ENCODE measurements at regions not wholly inside any gene's neighbourhood (a gene's known extent, or its start where the extent isn't known, plus 50 kb on each side); places are given as distances from the start of the nearest gene placed in this dataset.

DNA sequence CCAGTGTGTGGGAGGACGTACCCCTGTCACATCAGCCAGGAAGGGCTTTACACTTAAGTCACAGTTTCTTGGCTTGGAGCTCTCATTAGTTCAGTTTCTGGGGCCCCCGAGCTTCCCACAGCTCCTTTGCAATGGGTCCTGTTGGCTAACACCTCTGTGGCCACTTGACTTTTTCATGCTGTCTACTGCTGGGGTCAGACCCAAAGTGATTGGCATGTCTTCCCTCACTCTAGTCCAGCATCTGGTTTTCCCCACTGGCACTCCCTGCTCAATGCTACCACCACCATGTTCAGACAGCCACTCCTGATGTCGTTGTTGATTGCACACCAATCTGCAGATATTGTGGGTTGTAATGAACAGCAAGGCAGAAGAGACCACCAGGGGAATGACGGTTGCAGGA is 379.0 kb downstream of the FOXO1 start:
- Mint-ChIP-seq H3K9me3 (ENCODE audit: unreplicated experiment) (no peaks in the 10 kb centered on the region), H3K4me1 (ENCODE audit: low read depth, unreplicated experiment) (peaks cover 8% of the 10 kb centered on the region), H3K27me3 (ENCODE audit: insufficient read depth, unreplicated experiment) (no peaks in the 10 kb centered on the region), H3K4me3 (ENCODE audit: unreplicated experiment) (no peak overlapping the region), H3K27ac (ENCODE audit: unreplicated experiment) (no peak overlapping the region), H3K36me3 (ENCODE audit: insufficient read depth, unreplicated experiment) (no peaks in the 10 kb centered on the region)
- H3K4me3 ChIP-seq (ENCODE audit: low read depth, low read length): no peak overlapping the region
- no peaks in the 10 kb centered on the region for H3K27me3 ChIP-seq (replicated peaks; ENCODE audit: control insufficient read depth, insufficient read depth, low read length)
- CTCF ChIA-PET: no interaction called here
- no peak for DNase-seq
- intact Hi-C loops (cut with micrococcal nuclease; ENCODE audit: unreplicated experiment): no loop called here
- TF ChIP-seq CTCF (IDR thresholded peaks at IDR 0.05; ENCODE audit: insufficient read depth in 1 of 2, low read depth in 1 of 2, low read length in 1 of 2, severe bottlenecking in 1 of 2, unreplicated experiment in 1 of 2): no peak
- POLR2A ChIA-PET: no interaction called here
- BruUV-seq (replicated peaks): no TSS peak
- no peaks in the 10 kb centered on the region for H3K9me3 ChIP-seq
- H3K4me1 ChIP-seq: peaks cover 14% of the 10 kb centered on the region
- H3K36me3 ChIP-seq (ENCODE audit: control insufficient read depth, insufficient read depth, low read length): no peaks in the 10 kb centered on the region

GRCh38 chr13:40288259-40288658 is 378.2 kb downstream of the FOXO1 start:
- intact Hi-C loops (cut with micrococcal nuclease; ENCODE audit: unreplicated experiment): no loop called here
- Histone ChIP-seq H3K4me1 (peaks cover 11% of the 10 kb centered on the region), H3K36me3 (ENCODE audit: control insufficient read depth, insufficient read depth, low read length) (no peaks in the 10 kb centered on the region), H3K4me3 (ENCODE audit: low read depth, low read length) (no peak overlapping the region), H3K27me3 (replicated peaks; ENCODE audit: control insufficient read depth, insufficient read depth, low read length) (no peaks in the 10 kb centered on the region), H3K9me3 (no peaks in the 10 kb centered on the region)
- H3K4me3 Mint-ChIP-seq (ENCODE audit: unreplicated experiment): no peak overlapping the region
- TF ChIP-seq CTCF (IDR thresholded peaks at IDR 0.05; ENCODE audit: insufficient read depth in 1 of 2, low read depth in 1 of 2, low read length in 1 of 2, severe bottlenecking in 1 of 2, unreplicated experiment in 1 of 2): no peak
- DNase-seq: no peak
- peaks cover 5% of the 10 kb centered on the region for H3K4me1 Mint-ChIP-seq (ENCODE audit: low read depth, unreplicated experiment)
- POLR2A ChIA-PET: no interaction called here
- CTCF ChIA-PET: no interaction called here
- no peak overlapping the region for H3K27ac Mint-ChIP-seq (ENCODE audit: unreplicated experiment)
- no peaks in the 10 kb centered on the region for H3K27me3 Mint-ChIP-seq (ENCODE audit: insufficient read depth, unreplicated experiment)
- no peaks in the 10 kb centered on the region for H3K36me3 Mint-ChIP-seq (ENCODE audit: insufficient read depth, unreplicated experiment)
- no TSS peak for BruUV-seq (replicated peaks)
- no peaks in the 10 kb centered on the region for H3K9me3 Mint-ChIP-seq (ENCODE audit: unreplicated experiment)

DNA sequence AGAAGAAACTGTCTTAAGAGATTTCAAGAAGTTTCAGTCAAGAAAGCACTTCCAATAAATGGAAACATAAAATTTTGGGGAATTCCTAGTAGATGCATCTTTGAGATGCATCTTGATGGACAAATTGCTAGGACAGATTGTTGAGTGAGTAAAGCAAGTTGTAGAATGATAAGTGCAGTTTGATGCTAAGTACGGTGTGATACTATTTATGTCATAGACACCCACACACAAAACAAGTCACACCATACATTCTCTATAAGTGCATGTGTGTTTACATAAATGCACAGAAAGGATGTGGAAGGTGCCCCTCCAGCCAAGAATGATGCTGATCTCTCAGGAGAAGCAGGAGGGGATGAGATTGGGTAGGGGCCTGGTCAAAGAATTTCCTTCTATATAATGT is 375.7 kb downstream of the FOXO1 start:
- POLR2A ChIA-PET: no interaction called here
- no peaks in the 10 kb centered on the region for H3K36me3 ChIP-seq (ENCODE audit: control insufficient read depth, insufficient read depth, low read length)
- Mint-ChIP-seq H3K36me3 (ENCODE audit: insufficient read depth, unreplicated experiment) (peaks cover under 1% of the 10 kb centered on the region), H3K4me1 (ENCODE audit: low read depth, unreplicated experiment) (no peaks in the 10 kb centered on the region), H3K27me3 (ENCODE audit: insufficient read depth, unreplicated experiment) (no peaks in the 10 kb centered on the region), H3K9me3 (ENCODE audit: unreplicated experiment) (no peaks in the 10 kb centered on the region), H3K4me3 (ENCODE audit: unreplicated experiment) (no peak overlapping the region), H3K27ac (ENCODE audit: unreplicated experiment) (no peak overlapping the region)
- H3K4me1 ChIP-seq: no peaks in the 10 kb centered on the region
- intact Hi-C loops (cut with micrococcal nuclease; ENCODE audit: unreplicated experiment): no loop called here
- CTCF ChIA-PET: no interaction called here
- no peaks in the 10 kb centered on the region for H3K27me3 ChIP-seq (replicated peaks; ENCODE audit: control insufficient read depth, insufficient read depth, low read length)
- no TSS peak for BruUV-seq (replicated peaks)
- no peak overlapping the region for H3K4me3 ChIP-seq (ENCODE audit: low read depth, low read length)
- H3K9me3 ChIP-seq: 0 out of 2 replicates have a peak, but pooled peaks cover under 1% of the 10 kb centered on the region
- no peak for DNase-seq
- no peak for TF ChIP-seq CTCF (IDR thresholded peaks at IDR 0.05; ENCODE audit: insufficient read depth in 1 of 2, low read depth in 1 of 2, low read length in 1 of 2, severe bottlenecking in 1 of 2, unreplicated experiment in 1 of 2)

Data from Caco-2 (cell line).